HCT116 (cell line): ENCODE measurements at regions not wholly inside any gene's neighbourhood (a gene's known extent, or its start where the extent isn't known, plus 50 kb on each side); places are given as distances from the start of the nearest gene placed in this dataset.

ENCODE experiments used
- ATAC-seq: fragments of 200-7000 bp; cut with Tn5 transposase; 2 replicates; pipeline ENCODE4 v1.9.1; 2020; ENCODE audit warnings: mild to moderate bottlenecking, moderate library complexity
- BruUV-seq: library from RNA; stranded (reverse); fragments of 400-500 nt; replicated peaks from 2 replicates; lab custom pipeline; 2021; lab: Mats Ljungman, UMichigan
- CTCF ChIA-PET: fragments of 300-600 bp; sonication (Branson Sonifier 250); formaldehyde crosslinking; loops from one replicate; lab custom pipeline; 2021; ENCODE audit warnings: antibody characterized with exemption; lab: Charles Lee
- POLR2A ChIA-PET: fragments of 300-600, 350-600 bp; sonication (Branson Sonifier 250); formaldehyde crosslinking; loops from one replicate; lab custom pipeline; 2021; ENCODE audit warnings: antibody characterized with exemption; lab: Charles Lee
- RAD21 ChIA-PET, 2 experiments: fragments of 300-600 bp; sonication (Branson Sonifier 250); formaldehyde crosslinking; loops; one replicate each; lab custom pipeline; 2023; ENCODE audit warnings: low total read pairs in 2 of 2; ENCODE audit not compliant: uncharacterized antibody in 2 of 2, unreplicated experiment in 2 of 2, low non-redundant PET in 1 of 2; lab: Charles Lee
- DNase-seq: peaks from one replicate; pipeline ENCODE4 v3.0.0-alpha.2; 2010; ENCODE audit warnings: low read depth, low spot score
- H2AFZ ChIP-seq: fragments of 200-600 bp; shearing (Covaris generic), sonication (generic); 2 replicates; pipeline ENCODE4 v1.6.1; 2017; ENCODE audit warnings: low read depth, mixed run types, mixed read lengths, antibody characterized with exemption, low read length; ENCODE audit not compliant: poor library complexity, severe bottlenecking
- H3K27ac ChIP-seq: 2 replicates; pipeline ENCODE4 v1.5.1; 2012; ENCODE audit warnings: low read depth, low read length
- H3K27me3 ChIP-seq: fragments of 200-600 bp; sonication (generic); 2 replicates; pipeline ENCODE4 v1.6.1; 2016; ENCODE audit warnings: mixed run types, low read length, mixed read lengths; ENCODE audit not compliant: insufficient read depth
- H3K36me3 ChIP-seq, 2 experiments: fragments of 200-500 bp in 1 of 2; fragments of 200-600 bp in 1 of 2; sonication (Bioruptor generic) in 1 of 2; sonication (generic) in 1 of 2; 2 replicates each; pipeline versions ENCODE4 v1.5.1 to v1.6.1; 2014 to 2016; ENCODE audit warnings: low read length in 2 of 2, inconsistent platforms in 1 of 2, mixed read lengths in 1 of 2, mixed run types in 1 of 2; ENCODE audit not compliant: insufficient read depth in 2 of 2, control insufficient read depth in 1 of 2
- H3K4me1 ChIP-seq, 2 experiments: fragments of 200-600 bp in 1 of 2; sonication (generic) in 1 of 2; 2 replicates each; pipeline versions ENCODE4 v1.5.1 to v1.6.1; 2012 to 2017; ENCODE audit warnings: low read length in 2 of 2, inconsistent platforms in 1 of 2, mild to moderate bottlenecking in 1 of 2, mixed read lengths in 1 of 2, mixed run types in 1 of 2, moderate library complexity in 1 of 2; ENCODE audit not compliant: insufficient read depth in 2 of 2, control insufficient read depth in 1 of 2
- H3K4me2 ChIP-seq: fragments of 200-600 bp; sonication (generic); 2 replicates; pipeline ENCODE4 v1.6.1; 2017; ENCODE audit warnings: mixed run types, low read length, mixed read lengths
- H3K4me3 ChIP-seq, 2 experiments: fragments of 200-600 bp in 1 of 2; sonication (generic) in 1 of 2; replicated peaks in 1 of 2; 2 replicates each; pipeline ENCODE4 v1.5.1; 2011 to 2016; ENCODE audit warnings: low read length in 2 of 2, control low read depth in 1 of 2, low read depth in 1 of 2, mild to moderate bottlenecking in 1 of 2, mixed read lengths in 1 of 2, mixed run types in 1 of 2
- H3K79me2 ChIP-seq: fragments of 200-600 bp; sonication (generic); 2 replicates; pipeline ENCODE4 v1.6.1; 2017; ENCODE audit warnings: mild to moderate bottlenecking, mixed run types, low read length, moderate library complexity, mixed read lengths; ENCODE audit not compliant: insufficient read depth
- H3K9ac ChIP-seq: fragments of 200-600 bp; sonication (generic); 2 replicates; pipeline ENCODE4 v1.6.1; 2016; ENCODE audit warnings: low read length, mixed read lengths
- H3K9me2 ChIP-seq: fragments of 200-600 bp; sonication (generic), shearing (Covaris generic); 2 replicates; pipeline ENCODE4 v1.6.1; 2017; ENCODE audit warnings: mixed run types, mild to moderate bottlenecking, moderate library complexity; ENCODE audit not compliant: insufficient read depth
- H3K9me3 ChIP-seq, 2 experiments: fragments of 200-500 bp in 1 of 2; fragments of 200-600 bp in 1 of 2; sonication (Bioruptor generic) in 1 of 2; sonication (generic) in 1 of 2; 2 replicates each; pipeline ENCODE4 v1.6.1; 2014 to 2017; ENCODE audit warnings: low read length in 2 of 2, mixed read lengths in 2 of 2, inconsistent platforms in 1 of 2, low read depth in 1 of 2, mild to moderate bottlenecking in 1 of 2, mixed run types in 1 of 2, moderate library complexity in 1 of 2; ENCODE audit not compliant: control insufficient read depth in 1 of 2, insufficient read depth in 1 of 2
- H4K20me1 ChIP-seq: fragments of 200-600 bp; sonication (generic), shearing (Covaris generic); 2 replicates; pipeline ENCODE4 v1.6.1; 2017; ENCODE audit warnings: mixed run types, mild to moderate bottlenecking, moderate library complexity; ENCODE audit not compliant: insufficient read depth
- CBX3 ChIP-seq: IDR thresholded peaks from 2 replicates; pipeline ENCODE4 v1.6.1; 2012; ENCODE audit warnings: low read depth
- EGR1 ChIP-seq: IDR thresholded peaks from 2 replicates; pipeline ENCODE4 v1.6.1; 2012; ENCODE audit warnings: low read depth
- FOSL1 ChIP-seq: IDR thresholded peaks from 2 replicates; pipeline ENCODE4 v1.6.1; 2012; ENCODE audit warnings: low read depth
- JUND ChIP-seq: IDR thresholded peaks from 2 replicates; pipeline ENCODE4 v1.6.1; 2012
- POLR2AphosphoS5 ChIP-seq: IDR thresholded peaks from 2 replicates; pipeline ENCODE4 v1.6.1; 2011; ENCODE audit warnings: mild to moderate bottlenecking, low read depth, low read length, moderate library complexity
- SRF ChIP-seq: IDR thresholded peaks from 2 replicates; pipeline ENCODE4 v1.6.1; 2012; ENCODE audit warnings: low read depth
- ZFX ChIP-seq: fragments of 450-650 bp; IDR thresholded peaks from 2 replicates; pipeline ENCODE4 v1.6.1; 2017
- ZNF274 ChIP-seq: fragments of 200-500 bp; sonication (Bioruptor generic); IDR thresholded peaks from 2 replicates; pipeline ENCODE4 v1.6.1; 2014; ENCODE audit warnings: mild to moderate bottlenecking, low read depth, low read length, inconsistent platforms
- intact Hi-C: fragments of 100-400 bp; cut with micrococcal nuclease; formaldehyde crosslinking; loops from 2 replicates; pipeline ENCODE4 v1.10.0; 2022
- TF ChIP-seq, protein P1 (sequence below): IDR thresholded peaks from 2 replicates; pipeline ENCODE4 v1.6.1; 2011; ENCODE audit warnings: mild to moderate bottlenecking, low read length, moderate library complexity; ENCODE audit not compliant: insufficient replicate concordance; ENCODE audit errors: extremely low read depth
- TF ChIP-seq, protein P2 (sequence below): IDR thresholded peaks from 2 replicates; pipeline ENCODE4 v1.6.1; 2012; ENCODE audit warnings: low read depth
- TF ChIP-seq, protein P3 (sequence below): IDR thresholded peaks from 2 replicates; pipeline ENCODE4 v1.6.1; 2012

DNA sequence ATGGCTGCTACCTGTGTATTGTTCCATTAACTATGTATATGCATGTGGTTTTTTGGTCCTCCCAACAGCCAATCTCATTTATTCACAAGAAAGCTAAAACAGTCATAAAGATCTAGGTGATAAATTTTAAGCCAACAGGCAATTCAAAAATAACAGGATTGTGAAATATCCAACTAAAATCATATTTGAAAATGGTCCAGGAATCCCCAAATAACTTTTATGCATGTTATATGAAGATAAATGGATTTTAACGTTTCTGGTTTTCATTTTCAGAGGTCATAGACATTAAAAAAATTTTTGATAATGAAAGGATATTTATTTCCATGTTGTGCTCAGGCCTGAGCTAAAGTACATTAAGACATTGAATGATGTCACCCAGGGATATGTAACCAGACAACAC lies 96.8 kb upstream of the JAZF1 start:
- H2AFZ ChIP-seq, result no peak overlapping the region
- no peaks in the 10 kb centered on the region for H3K27me3 ChIP-seq
- no peak for DNase-seq
- H3K27ac ChIP-seq, result no peak overlapping the region
- H3K79me2 ChIP-seq, result no peaks in the 10 kb centered on the region
- H3K4me1 ChIP-seq, result peaks cover 0 to 3% of the 10 kb centered on the region in 2 experiments; a peak in 1 of 4 replicates
- no peaks in the 10 kb centered on the region for H3K9me2 ChIP-seq
- H3K4me2 ChIP-seq, result no peak overlapping the region
- no TSS peak for BruUV-seq
- no peaks in the 10 kb centered on the region for H3K9me3 ChIP-seq
- POLR2A ChIA-PET, result no interaction called here
- no peak overlapping the region for H3K4me3 ChIP-seq
- TF ChIP-seq EGR1 (no peak), ZFX (no peak), SRF (no peak), FOSL1 (no peak), CBX3 (no peak), JUND (no peak), POLR2AphosphoS5 (no peak), ZNF274 (no peak)
- TF ChIP-seq, protein P1, sequence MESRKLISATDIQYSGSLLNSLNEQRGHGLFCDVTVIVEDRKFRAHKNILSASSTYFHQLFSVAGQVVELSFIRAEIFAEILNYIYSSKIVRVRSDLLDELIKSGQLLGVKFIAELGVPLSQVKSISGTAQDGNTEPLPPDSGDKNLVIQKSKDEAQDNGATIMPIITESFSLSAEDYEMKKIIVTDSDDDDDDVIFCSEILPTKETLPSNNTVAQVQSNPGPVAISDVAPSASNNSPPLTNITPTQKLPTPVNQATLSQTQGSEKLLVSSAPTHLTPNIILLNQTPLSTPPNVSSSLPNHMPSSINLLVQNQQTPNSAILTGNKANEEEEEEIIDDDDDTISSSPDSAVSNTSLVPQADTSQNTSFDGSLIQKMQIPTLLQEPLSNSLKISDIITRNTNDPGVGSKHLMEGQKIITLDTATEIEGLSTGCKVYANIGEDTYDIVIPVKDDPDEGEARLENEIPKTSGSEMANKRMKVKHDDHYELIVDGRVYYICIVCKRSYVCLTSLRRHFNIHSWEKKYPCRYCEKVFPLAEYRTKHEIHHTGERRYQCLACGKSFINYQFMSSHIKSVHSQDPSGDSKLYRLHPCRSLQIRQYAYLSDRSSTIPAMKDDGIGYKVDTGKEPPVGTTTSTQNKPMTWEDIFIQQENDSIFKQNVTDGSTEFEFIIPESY, result no peak
- TF ChIP-seq, protein P2, sequence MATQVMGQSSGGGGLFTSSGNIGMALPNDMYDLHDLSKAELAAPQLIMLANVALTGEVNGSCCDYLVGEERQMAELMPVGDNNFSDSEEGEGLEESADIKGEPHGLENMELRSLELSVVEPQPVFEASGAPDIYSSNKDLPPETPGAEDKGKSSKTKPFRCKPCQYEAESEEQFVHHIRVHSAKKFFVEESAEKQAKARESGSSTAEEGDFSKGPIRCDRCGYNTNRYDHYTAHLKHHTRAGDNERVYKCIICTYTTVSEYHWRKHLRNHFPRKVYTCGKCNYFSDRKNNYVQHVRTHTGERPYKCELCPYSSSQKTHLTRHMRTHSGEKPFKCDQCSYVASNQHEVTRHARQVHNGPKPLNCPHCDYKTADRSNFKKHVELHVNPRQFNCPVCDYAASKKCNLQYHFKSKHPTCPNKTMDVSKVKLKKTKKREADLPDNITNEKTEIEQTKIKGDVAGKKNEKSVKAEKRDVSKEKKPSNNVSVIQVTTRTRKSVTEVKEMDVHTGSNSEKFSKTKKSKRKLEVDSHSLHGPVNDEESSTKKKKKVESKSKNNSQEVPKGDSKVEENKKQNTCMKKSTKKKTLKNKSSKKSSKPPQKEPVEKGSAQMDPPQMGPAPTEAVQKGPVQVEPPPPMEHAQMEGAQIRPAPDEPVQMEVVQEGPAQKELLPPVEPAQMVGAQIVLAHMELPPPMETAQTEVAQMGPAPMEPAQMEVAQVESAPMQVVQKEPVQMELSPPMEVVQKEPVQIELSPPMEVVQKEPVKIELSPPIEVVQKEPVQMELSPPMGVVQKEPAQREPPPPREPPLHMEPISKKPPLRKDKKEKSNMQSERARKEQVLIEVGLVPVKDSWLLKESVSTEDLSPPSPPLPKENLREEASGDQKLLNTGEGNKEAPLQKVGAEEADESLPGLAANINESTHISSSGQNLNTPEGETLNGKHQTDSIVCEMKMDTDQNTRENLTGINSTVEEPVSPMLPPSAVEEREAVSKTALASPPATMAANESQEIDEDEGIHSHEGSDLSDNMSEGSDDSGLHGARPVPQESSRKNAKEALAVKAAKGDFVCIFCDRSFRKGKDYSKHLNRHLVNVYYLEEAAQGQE, result no peak
- TF ChIP-seq, protein P3, sequence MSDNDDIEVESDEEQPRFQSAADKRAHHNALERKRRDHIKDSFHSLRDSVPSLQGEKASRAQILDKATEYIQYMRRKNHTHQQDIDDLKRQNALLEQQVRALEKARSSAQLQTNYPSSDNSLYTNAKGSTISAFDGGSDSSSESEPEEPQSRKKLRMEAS, result no peak
- TF ChIP-seq, all 23 proteins: peak for 0
- ChIA-PET CTCF (no interaction called here), RAD21 (no interaction called here)
- Histone ChIP-seq H3K9ac (no peak overlapping the region), H3K36me3 (no peaks in the 10 kb centered on the region), H4K20me1 (no peaks in the 10 kb centered on the region)
- no peak for ATAC-seq
- intact Hi-C loops, result no loop called here
